ENCODE measurements at regions not wholly inside any gene's neighbourhood (a gene's known extent, or its start where the extent isn't known, plus 50 kb on each side); places are given as distances from the start of the nearest gene placed in this dataset.
"Not testable (repeated sequence)": the region's sequence is repeated elsewhere in the genome, so short reads cannot be mapped to it uniquely, and the experiment has no call there.

DNA sequence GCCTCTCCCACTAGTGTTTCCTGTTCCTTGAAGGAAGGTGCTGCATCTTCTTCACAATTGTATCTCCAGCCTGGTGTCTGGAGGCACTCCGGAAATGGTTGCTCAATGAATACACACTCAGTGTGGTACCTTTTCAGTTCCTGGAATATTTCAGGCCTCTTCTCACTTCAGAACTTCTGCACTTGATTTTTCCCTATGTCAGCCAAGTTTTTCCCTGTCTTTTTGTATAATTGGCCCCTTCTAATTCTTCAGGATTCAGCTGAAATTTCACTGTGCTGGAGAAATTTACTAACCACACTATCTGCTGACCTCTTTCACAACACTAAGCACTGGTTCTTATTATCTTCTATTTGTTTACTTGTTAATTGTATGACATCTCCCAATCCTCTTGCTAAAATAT is 61.2 kb upstream of the MAP10 start:
- H3K79me2 ChIP-seq (ENCODE audit: insufficient read depth) = no peaks in the 10 kb centered on the region
- no peak for DNase-seq
- H3K9me3 ChIP-seq = no peaks in the 10 kb centered on the region
- H3K9me2 ChIP-seq = no peaks in the 10 kb centered on the region
- no peak overlapping the region for H3K27ac ChIP-seq (ENCODE audit: low read depth in 2 of 2, low read length in 1 of 2)
- no peaks in the 10 kb centered on the region for H3K27me3 ChIP-seq (ENCODE audit: insufficient read depth)
- ChIA-PET POLR2A (no interaction called here), CTCF (no interaction called here)
- no peaks in the 10 kb centered on the region for H3K4me1 ChIP-seq (ENCODE audit: control insufficient read depth in 1 of 2, insufficient read depth in 2 of 2, low read depth in 1 of 2, low read length in 1 of 2)
- WGBS (ENCODE audit: low lambda C conversion rate) = 55% methylated on average over 1 of the region's 1 CpG
- TF ChIP-seq, protein P1, sequence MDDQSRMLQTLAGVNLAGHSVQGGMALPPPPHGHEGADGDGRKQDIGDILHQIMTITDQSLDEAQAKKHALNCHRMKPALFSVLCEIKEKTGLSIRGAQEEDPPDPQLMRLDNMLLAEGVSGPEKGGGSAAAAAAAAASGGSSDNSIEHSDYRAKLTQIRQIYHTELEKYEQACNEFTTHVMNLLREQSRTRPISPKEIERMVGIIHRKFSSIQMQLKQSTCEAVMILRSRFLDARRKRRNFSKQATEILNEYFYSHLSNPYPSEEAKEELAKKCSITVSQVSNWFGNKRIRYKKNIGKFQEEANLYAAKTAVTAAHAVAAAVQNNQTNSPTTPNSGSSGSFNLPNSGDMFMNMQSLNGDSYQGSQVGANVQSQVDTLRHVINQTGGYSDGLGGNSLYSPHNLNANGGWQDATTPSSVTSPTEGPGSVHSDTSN (IDR thresholded peaks at IDR 0.05) = no peak
- no peak for TF ChIP-seq ELF1 (IDR thresholded peaks at IDR 0.05)
- no peak overlapping the region for H2AFZ ChIP-seq (ENCODE audit: low read depth)
- no peak overlapping the region for H3K4me2 ChIP-seq
- no peaks in the 10 kb centered on the region for H3F3A ChIP-seq (replicated peaks; ENCODE audit: insufficient read depth)
- H3K36me3 ChIP-seq (replicated peaks in 1 of 2; ENCODE audit: control insufficient read depth in 1 of 2, insufficient read depth in 2 of 2, low read length in 1 of 2) = no peaks in the 10 kb centered on the region
- no peak overlapping the region for H3K4me3 ChIP-seq (ENCODE audit: low read depth in 2 of 2, low read length in 1 of 2)
- H3K9ac ChIP-seq = no peak overlapping the region
- no peaks in the 10 kb centered on the region for H4K20me1 ChIP-seq (ENCODE audit: insufficient read depth)

DNA sequence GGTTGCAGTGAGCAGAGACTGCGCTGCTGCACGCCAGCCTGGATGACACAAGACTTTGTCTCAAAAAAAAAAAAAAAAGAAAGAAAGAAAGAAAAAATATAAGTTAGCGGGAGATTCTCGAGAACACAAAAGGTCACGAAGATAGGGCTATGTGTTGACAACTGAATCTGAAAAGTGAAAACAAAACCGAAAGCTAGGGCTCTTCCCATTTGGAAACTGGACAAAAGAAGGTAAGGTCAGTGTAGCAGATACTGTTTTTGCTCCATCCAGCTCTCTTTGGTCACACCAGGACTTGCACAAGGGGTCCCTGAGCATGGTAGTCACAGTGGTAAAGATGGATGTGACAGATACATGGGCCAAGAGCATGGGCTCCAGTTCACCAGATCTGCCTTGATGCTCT is 60.4 kb upstream of the MAP10 start:
- CTCF ChIA-PET = no interaction called here
- TF ChIP-seq NRF1 (IDR thresholded peaks at IDR 0.05; ENCODE audit: low read depth, low read length) (no peak), MEF2A (IDR thresholded peaks at IDR 0.05; ENCODE audit: borderline replicate concordance, low read depth) (no peak), TAF1 (IDR thresholded peaks at IDR 0.05; ENCODE audit: borderline replicate concordance, low read depth, low read length) (no peak), EP300 (IDR thresholded peaks at IDR 0.05; ENCODE audit: borderline replicate concordance in 1 of 2, low read depth in 1 of 2, low read length in 1 of 2) (no peak), CHD2 (IDR thresholded peaks at IDR 0.05; ENCODE audit: low read length, partially characterized antibody) (no peak), RFX5 (IDR thresholded peaks at IDR 0.05; ENCODE audit: low read length) (no peak), YY1 (IDR thresholded peaks at IDR 0.05; ENCODE audit: low read depth) (no peak), RAD21 (IDR thresholded peaks at IDR 0.05; ENCODE audit: low read length) (no peak), POLR2AphosphoS5 (IDR thresholded peaks at IDR 0.05; ENCODE audit: low read depth, low read length) (no peak), RXRA (IDR thresholded peaks at IDR 0.05; ENCODE audit: borderline replicate concordance, low read depth) (no peak), FOXJ3 (CRISPR knock-in tag; IDR thresholded peaks at IDR 0.05) (no peak), EZH2phosphoT487 (IDR thresholded peaks at IDR 0.05; ENCODE audit: borderline replicate concordance, low read depth) (no peak), SMC3 (IDR thresholded peaks at IDR 0.05; ENCODE audit: low read depth, low read length) (no peak)
- TF ChIP-seq, protein P1 (IDR thresholded peaks at IDR 0.05) = no peak
- TF ChIP-seq, protein P2, sequence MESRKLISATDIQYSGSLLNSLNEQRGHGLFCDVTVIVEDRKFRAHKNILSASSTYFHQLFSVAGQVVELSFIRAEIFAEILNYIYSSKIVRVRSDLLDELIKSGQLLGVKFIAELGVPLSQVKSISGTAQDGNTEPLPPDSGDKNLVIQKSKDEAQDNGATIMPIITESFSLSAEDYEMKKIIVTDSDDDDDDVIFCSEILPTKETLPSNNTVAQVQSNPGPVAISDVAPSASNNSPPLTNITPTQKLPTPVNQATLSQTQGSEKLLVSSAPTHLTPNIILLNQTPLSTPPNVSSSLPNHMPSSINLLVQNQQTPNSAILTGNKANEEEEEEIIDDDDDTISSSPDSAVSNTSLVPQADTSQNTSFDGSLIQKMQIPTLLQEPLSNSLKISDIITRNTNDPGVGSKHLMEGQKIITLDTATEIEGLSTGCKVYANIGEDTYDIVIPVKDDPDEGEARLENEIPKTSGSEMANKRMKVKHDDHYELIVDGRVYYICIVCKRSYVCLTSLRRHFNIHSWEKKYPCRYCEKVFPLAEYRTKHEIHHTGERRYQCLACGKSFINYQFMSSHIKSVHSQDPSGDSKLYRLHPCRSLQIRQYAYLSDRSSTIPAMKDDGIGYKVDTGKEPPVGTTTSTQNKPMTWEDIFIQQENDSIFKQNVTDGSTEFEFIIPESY (IDR thresholded peaks at IDR 0.05; ENCODE audit: borderline replicate concordance, low read depth) = no peak
- TF ChIP-seq, protein P3, sequence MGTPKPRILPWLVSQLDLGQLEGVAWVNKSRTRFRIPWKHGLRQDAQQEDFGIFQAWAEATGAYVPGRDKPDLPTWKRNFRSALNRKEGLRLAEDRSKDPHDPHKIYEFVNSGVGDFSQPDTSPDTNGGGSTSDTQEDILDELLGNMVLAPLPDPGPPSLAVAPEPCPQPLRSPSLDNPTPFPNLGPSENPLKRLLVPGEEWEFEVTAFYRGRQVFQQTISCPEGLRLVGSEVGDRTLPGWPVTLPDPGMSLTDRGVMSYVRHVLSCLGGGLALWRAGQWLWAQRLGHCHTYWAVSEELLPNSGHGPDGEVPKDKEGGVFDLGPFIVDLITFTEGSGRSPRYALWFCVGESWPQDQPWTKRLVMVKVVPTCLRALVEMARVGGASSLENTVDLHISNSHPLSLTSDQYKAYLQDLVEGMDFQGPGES (IDR thresholded peaks at IDR 0.05; ENCODE audit: low read depth, low read length) = no peak

DNA sequence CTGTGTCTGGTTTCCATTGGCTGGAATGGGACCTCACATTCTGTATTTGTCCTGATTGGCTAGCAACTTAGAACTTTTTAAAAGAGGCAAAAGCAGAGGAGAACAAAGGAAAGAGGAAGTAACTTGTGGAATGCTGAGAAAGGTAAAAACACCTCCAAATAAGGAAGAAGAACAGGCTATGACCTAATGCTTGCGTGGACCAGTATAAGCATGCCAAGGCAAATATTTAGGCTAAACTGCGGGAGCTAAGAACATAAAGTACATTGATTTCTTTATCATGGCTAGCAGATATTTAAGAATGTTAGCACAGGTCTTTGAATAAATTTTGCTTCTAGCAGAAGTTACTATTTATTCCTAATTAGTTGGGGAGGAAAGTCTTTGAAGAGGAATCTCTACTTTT is 59.5 kb upstream of the MAP10 start:
- H3F3A ChIP-seq (replicated peaks; ENCODE audit: insufficient read depth); H3K36me3 ChIP-seq (replicated peaks in 1 of 2; ENCODE audit: control insufficient read depth in 1 of 2, insufficient read depth in 2 of 2, low read length in 1 of 2); H3K27me3 ChIP-seq (ENCODE audit: insufficient read depth); H3K9ac ChIP-seq; H3K4me3 ChIP-seq (ENCODE audit: low read depth in 2 of 2, low read length in 1 of 2); H2AFZ ChIP-seq (ENCODE audit: low read depth); H3K4me1 ChIP-seq (ENCODE audit: control insufficient read depth in 1 of 2, insufficient read depth in 2 of 2, low read depth in 1 of 2, low read length in 1 of 2); DNase-seq; POLR2A ChIA-PET; H4K20me1 ChIP-seq (ENCODE audit: insufficient read depth); H3K9me3 ChIP-seq; H3K27ac ChIP-seq (ENCODE audit: low read depth in 2 of 2, low read length in 1 of 2); H3K9me2 ChIP-seq; H3K4me2 ChIP-seq; H3K79me2 ChIP-seq (ENCODE audit: insufficient read depth); CTCF ChIA-PET: not testable (repeated sequence)
- WGBS (ENCODE audit: low lambda C conversion rate) = 75% methylated on average over 2 of the region's 2 CpGs

More for the DNA sequence above, 60.4 kb upstream of the MAP10 start:
- H3K4me1 ChIP-seq (ENCODE audit: control insufficient read depth in 1 of 2, insufficient read depth in 2 of 2, low read depth in 1 of 2, low read length in 1 of 2) = no peaks in the 10 kb centered on the region
- H3K27me3 ChIP-seq (ENCODE audit: insufficient read depth) = no peaks in the 10 kb centered on the region
- H3K4me2 ChIP-seq = no peak overlapping the region
- H3K9me3 ChIP-seq = no peaks in the 10 kb centered on the region
- H3F3A ChIP-seq (replicated peaks; ENCODE audit: insufficient read depth) = no peaks in the 10 kb centered on the region
- no peak for DNase-seq
- WGBS (ENCODE audit: low lambda C conversion rate) = 68% methylated on average over 6 of the region's 6 CpGs
- no peaks in the 10 kb centered on the region for H3K36me3 ChIP-seq (replicated peaks in 1 of 2; ENCODE audit: control insufficient read depth in 1 of 2, insufficient read depth in 2 of 2, low read length in 1 of 2)
- no peak overlapping the region for H3K9ac ChIP-seq
- POLR2A ChIA-PET = no interaction called here
- H3K79me2 ChIP-seq (ENCODE audit: insufficient read depth) = no peaks in the 10 kb centered on the region
- H3K4me3 ChIP-seq (ENCODE audit: low read depth in 2 of 2, low read length in 1 of 2) = no peak overlapping the region
- no peak overlapping the region for H3K27ac ChIP-seq (ENCODE audit: low read depth in 2 of 2, low read length in 1 of 2)
- H2AFZ ChIP-seq (ENCODE audit: low read depth) = no peak overlapping the region
- no peaks in the 10 kb centered on the region for H4K20me1 ChIP-seq (ENCODE audit: insufficient read depth)
- no peaks in the 10 kb centered on the region for H3K9me2 ChIP-seq
